ENCODE measurements at regions not wholly inside any gene's neighbourhood (a gene's known extent, or its start where the extent isn't known, plus 50 kb on each side); places are given as distances from the start of the nearest gene placed in this dataset.
A peak's percentile ranks its signal among the peaks of the same experiment; 100 is the strongest.

DNA sequence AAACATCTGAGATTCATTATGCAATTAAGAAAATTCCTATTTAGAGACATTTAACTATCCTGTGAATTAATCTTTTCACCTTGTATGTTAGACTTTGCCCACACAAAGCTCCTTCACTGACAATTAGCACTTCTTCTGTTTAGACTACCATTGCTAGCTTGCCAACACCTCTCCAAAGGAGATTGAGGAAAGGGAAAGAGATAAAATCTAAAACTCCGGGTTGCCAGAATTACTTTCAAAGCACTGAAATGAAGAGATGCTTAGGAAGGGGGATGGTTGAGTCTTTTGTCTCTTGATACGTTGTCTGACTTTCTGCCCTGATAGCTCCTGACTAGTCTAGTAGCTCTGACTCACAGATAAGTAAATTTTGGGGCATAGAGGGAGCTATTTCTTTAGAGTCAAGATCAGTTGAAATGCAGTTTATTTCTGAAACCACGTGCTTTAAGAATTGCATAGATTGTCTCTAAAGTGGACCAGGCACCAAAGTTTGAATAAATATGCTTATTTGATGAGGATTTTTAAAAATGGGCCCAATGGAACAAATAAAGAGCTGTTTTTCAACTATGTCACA lies 74.1 kb upstream of the DSEL start:
- Histone ChIP-seq H2AFZ (ENCODE audit: low read length, unreplicated experiment) (peak overlapping the region; percentile 85), H3K4me3 (ENCODE audit: low read depth, low read length) (no peak overlapping the region), H3K4me1 (ENCODE audit: control insufficient read depth, insufficient read depth, low read length, unreplicated experiment) (peaks cover 3% of the 10 kb centered on the region)

DNA sequence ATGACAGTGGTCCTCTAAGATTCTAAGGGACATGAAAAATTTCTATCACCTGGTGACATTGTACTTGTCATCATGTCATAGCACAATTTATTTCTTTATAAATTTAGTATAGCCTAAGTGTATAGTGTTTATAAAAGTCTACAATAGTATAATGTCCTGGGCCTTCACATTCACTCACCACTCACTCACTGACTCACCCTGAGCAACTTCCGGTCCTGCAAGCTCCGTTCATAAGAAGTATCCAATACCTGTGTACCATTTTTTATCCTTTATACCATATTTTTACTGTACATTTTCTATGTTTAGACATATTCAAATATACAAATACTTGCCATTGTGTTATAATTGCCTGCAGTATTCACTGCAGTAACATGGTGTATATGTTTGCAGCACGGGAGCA lies 72.8 kb upstream of the DSEL start:
- no peaks in the 10 kb centered on the region for H3K36me3 ChIP-seq (ENCODE audit: insufficient read depth, low read length)
- H2AFZ ChIP-seq (ENCODE audit: low read length, unreplicated experiment) = no peak overlapping the region
- H3K4me3 ChIP-seq (ENCODE audit: low read depth, low read length) = no peak overlapping the region
- H3K4me1 ChIP-seq (ENCODE audit: control insufficient read depth, insufficient read depth, low read length, unreplicated experiment) = peaks cover 3% of the 10 kb centered on the region
- no peak overlapping the region for H3K27ac ChIP-seq (ENCODE audit: low read depth, low read length)
- no peaks in the 10 kb centered on the region for H3K79me2 ChIP-seq (ENCODE audit: control insufficient read depth, insufficient read depth, low read length, unreplicated experiment)
- no peaks in the 10 kb centered on the region for H3K27me3 ChIP-seq (ENCODE audit: insufficient read depth, low read length)

More for the DNA sequence above, 74.1 kb upstream of the DSEL start:
- no peaks in the 10 kb centered on the region for H3K27me3 ChIP-seq (ENCODE audit: insufficient read depth, low read length)
- no peaks in the 10 kb centered on the region for H3K79me2 ChIP-seq (ENCODE audit: control insufficient read depth, insufficient read depth, low read length, unreplicated experiment)
- H3K36me3 ChIP-seq (ENCODE audit: insufficient read depth, low read length) = no peaks in the 10 kb centered on the region
- H3K27ac ChIP-seq (ENCODE audit: low read depth, low read length) = no peak overlapping the region

- no peak overlapping the region for H3K27ac ChIP-seq (ENCODE audit: low read depth, low read length)
- peaks cover 11% of the 10 kb centered on the region for H3K4me1 ChIP-seq (ENCODE audit: control insufficient read depth, insufficient read depth, low read length, unreplicated experiment)
- no peak overlapping the region for H3K4me3 ChIP-seq (ENCODE audit: low read depth, low read length)
- no peak overlapping the region for H2AFZ ChIP-seq (ENCODE audit: low read length, unreplicated experiment)
- no peaks in the 10 kb centered on the region for H3K36me3 ChIP-seq (ENCODE audit: insufficient read depth, low read length)
- H3K27me3 ChIP-seq (ENCODE audit: insufficient read depth, low read length) = no peaks in the 10 kb centered on the region
- no peaks in the 10 kb centered on the region for H3K79me2 ChIP-seq (ENCODE audit: control insufficient read depth, insufficient read depth, low read length, unreplicated experiment)
These were observed 69.6 kb upstream of the DSEL start for GRCh38 chr18:67586101-67586500.

DNA sequence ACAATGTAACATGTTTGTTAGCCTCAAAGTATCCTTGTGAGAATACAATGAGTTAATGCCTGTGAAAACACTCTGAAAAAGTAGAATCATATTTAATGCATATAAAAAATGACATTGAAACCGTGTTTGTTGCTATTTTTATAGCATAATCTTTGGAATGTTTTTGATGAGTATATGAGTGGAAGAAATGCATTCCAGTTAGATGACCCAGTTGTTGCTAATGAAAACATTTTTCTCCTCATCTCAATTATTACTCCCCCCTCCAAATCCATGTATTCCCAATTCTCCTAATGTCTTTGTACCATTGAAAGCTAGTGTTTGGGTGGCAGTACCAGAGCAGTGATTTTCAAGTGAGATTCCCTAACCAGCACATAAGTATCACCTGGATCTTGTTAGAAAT lies 67.1 kb upstream of the DSEL start:
- Histone ChIP-seq H2AFZ (ENCODE audit: low read length, unreplicated experiment) (no peak overlapping the region), H3K27me3 (ENCODE audit: insufficient read depth, low read length) (no peaks in the 10 kb centered on the region)

DNA sequence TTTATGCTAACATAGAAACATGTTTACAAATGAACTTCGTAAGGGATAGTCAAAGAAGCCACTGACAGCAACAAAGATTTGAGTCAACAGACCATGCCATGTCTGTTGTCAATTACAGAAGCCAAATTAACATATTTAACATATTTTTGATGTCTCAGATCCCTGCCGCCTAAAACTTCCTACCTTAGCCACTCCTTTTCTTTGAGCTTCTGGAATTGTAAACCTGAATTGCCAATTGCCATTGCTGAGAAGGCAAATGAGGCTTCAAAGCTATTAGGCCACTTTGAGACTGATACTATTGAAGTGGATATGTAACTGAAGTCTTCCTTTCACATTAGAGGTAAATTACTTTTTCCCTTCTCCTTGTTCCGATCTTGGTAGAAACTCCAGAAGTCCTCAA lies 66.0 kb upstream of the DSEL start:
- Histone ChIP-seq H3K79me2 (ENCODE audit: control insufficient read depth, insufficient read depth, low read length, unreplicated experiment) (no peaks in the 10 kb centered on the region), H3K27ac (ENCODE audit: low read depth, low read length) (no peak overlapping the region), H3K4me3 (ENCODE audit: low read depth, low read length) (no peak overlapping the region), H3K4me1 (ENCODE audit: control insufficient read depth, insufficient read depth, low read length, unreplicated experiment) (peaks cover 8% of the 10 kb centered on the region), H3K36me3 (ENCODE audit: insufficient read depth, low read length) (no peaks in the 10 kb centered on the region), H2AFZ (ENCODE audit: low read length, unreplicated experiment) (no peak overlapping the region), H3K27me3 (ENCODE audit: insufficient read depth, low read length) (no peaks in the 10 kb centered on the region)

More for the DNA sequence above, 67.1 kb upstream of the DSEL start:
- H3K4me1 ChIP-seq (ENCODE audit: control insufficient read depth, insufficient read depth, low read length, unreplicated experiment) = peaks cover 8% of the 10 kb centered on the region
- no peak overlapping the region for H3K4me3 ChIP-seq (ENCODE audit: low read depth, low read length)
- no peak overlapping the region for H3K27ac ChIP-seq (ENCODE audit: low read depth, low read length)
- no peaks in the 10 kb centered on the region for H3K36me3 ChIP-seq (ENCODE audit: insufficient read depth, low read length)
- H3K79me2 ChIP-seq (ENCODE audit: control insufficient read depth, insufficient read depth, low read length, unreplicated experiment) = no peaks in the 10 kb centered on the region

GRCh38 chr18:67581178-67581577 lies 64.7 kb upstream of the DSEL start:
- Histone ChIP-seq H2AFZ (ENCODE audit: low read length, unreplicated experiment) (no peak overlapping the region), H3K4me1 (ENCODE audit: control insufficient read depth, insufficient read depth, low read length, unreplicated experiment) (peaks cover 8% of the 10 kb centered on the region), H3K79me2 (ENCODE audit: control insufficient read depth, insufficient read depth, low read length, unreplicated experiment) (no peaks in the 10 kb centered on the region), H3K27me3 (ENCODE audit: insufficient read depth, low read length) (no peaks in the 10 kb centered on the region), H3K36me3 (ENCODE audit: insufficient read depth, low read length) (no peaks in the 10 kb centered on the region), H3K4me3 (ENCODE audit: low read depth, low read length) (no peak overlapping the region), H3K27ac (ENCODE audit: low read depth, low read length) (no peak overlapping the region)

DNA sequence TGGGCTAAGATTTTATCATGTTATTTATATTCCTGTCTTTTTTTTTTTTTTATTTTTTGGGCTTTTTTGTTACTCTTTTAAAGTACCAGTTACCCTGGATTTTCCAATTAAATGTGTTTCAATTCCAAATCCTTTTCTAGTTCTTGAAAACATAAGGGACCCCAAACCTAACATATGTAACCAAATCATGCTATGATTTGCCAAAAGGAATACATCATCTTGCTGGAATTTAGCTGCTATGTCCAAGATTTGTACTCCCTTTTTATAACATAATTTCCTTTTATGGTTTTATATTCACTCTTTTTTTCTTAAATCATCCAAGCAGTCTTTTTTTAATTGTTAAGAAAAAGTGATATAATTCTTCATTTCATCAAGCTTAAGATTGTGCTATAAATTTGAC lies 60.9 kb upstream of the DSEL start:
- no peaks in the 10 kb centered on the region for H3K36me3 ChIP-seq (ENCODE audit: insufficient read depth, low read length)
- H3K27me3 ChIP-seq (ENCODE audit: insufficient read depth, low read length) = no peaks in the 10 kb centered on the region
- H2AFZ ChIP-seq (ENCODE audit: low read length, unreplicated experiment) = no peak overlapping the region
- H3K79me2 ChIP-seq (ENCODE audit: control insufficient read depth, insufficient read depth, low read length, unreplicated experiment) = no peaks in the 10 kb centered on the region
- H3K4me1 ChIP-seq (ENCODE audit: control insufficient read depth, insufficient read depth, low read length, unreplicated experiment) = no peaks in the 10 kb centered on the region
- no peak overlapping the region for H3K4me3 ChIP-seq (ENCODE audit: low read depth, low read length)
- no peak overlapping the region for H3K27ac ChIP-seq (ENCODE audit: low read depth, low read length)

- Histone ChIP-seq H3K4me3 (ENCODE audit: low read depth, low read length) (no peak overlapping the region), H3K79me2 (ENCODE audit: control insufficient read depth, insufficient read depth, low read length, unreplicated experiment) (no peaks in the 10 kb centered on the region), H3K27me3 (ENCODE audit: insufficient read depth, low read length) (no peaks in the 10 kb centered on the region), H3K4me1 (ENCODE audit: control insufficient read depth, insufficient read depth, low read length, unreplicated experiment) (no peaks in the 10 kb centered on the region), H3K36me3 (ENCODE audit: insufficient read depth, low read length) (no peaks in the 10 kb centered on the region), H3K27ac (ENCODE audit: low read depth, low read length) (no peak overlapping the region), H2AFZ (ENCODE audit: low read length, unreplicated experiment) (no peak overlapping the region)
These were observed 58.2 kb upstream of the DSEL start for GRCh38 chr18:67574749-67575148.

DNA sequence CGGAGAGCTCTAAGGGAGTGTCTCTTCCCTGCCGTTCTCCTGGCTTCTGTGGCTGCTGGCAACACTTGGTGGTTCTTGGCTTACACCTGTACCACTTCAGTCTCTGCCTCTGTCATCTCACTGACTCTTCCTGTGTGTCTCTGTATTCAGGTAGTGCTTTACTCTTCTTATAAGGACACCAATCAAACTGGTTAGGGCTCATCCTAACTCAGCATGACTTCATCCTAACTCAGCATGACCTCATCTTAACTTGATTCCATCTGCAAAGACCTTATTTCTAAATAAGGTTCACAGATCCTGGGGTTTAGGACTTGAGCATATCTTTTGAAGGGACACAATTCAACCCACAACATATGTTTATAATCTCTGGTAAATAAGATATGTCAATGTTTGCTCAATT lies 51.6 kb upstream of the DSEL start:
- H2AFZ ChIP-seq (ENCODE audit: low read length, unreplicated experiment) = no peak overlapping the region
- no peak overlapping the region for H3K27ac ChIP-seq (ENCODE audit: low read depth, low read length)
- H3K4me3 ChIP-seq (ENCODE audit: low read depth, low read length) = no peak overlapping the region
- no peaks in the 10 kb centered on the region for H3K4me1 ChIP-seq (ENCODE audit: control insufficient read depth, insufficient read depth, low read length, unreplicated experiment)
- no peaks in the 10 kb centered on the region for H3K79me2 ChIP-seq (ENCODE audit: control insufficient read depth, insufficient read depth, low read length, unreplicated experiment)
- no peaks in the 10 kb centered on the region for H3K36me3 ChIP-seq (ENCODE audit: insufficient read depth, low read length)
- no peaks in the 10 kb centered on the region for H3K27me3 ChIP-seq (ENCODE audit: insufficient read depth, low read length)
